Esophagus squamous epithelium (tissue), 4 donors: ENCODE measurements at regions not wholly inside any gene's neighbourhood (a gene's known extent, or its start where the extent isn't known, plus 50 kb on each side); places are given as distances from the start of the nearest gene placed in this dataset.
"Not testable (repeated sequence)": the region's sequence is repeated elsewhere in the genome, so short reads cannot be mapped to it uniquely, and the experiment has no call there.

Experiments
- CTCF ChIP-seq, 6 experiments: fragments of 450-650 bp in 4 of 6; fragments of 200-600 bp in 2 of 6; sonication (generic) in 2 of 6; IDR thresholded peaks; one replicate each; pipeline ENCODE4 v1.5.1; 2016 to 2019; ENCODE audit warnings: antibody characterized with exemption in 6 of 6, mild to moderate bottlenecking in 4 of 6, moderate library complexity in 4 of 6
- POLR2A ChIP-seq, 4 donors: fragments of 450-650 bp; IDR thresholded peaks; one replicate each; pipeline ENCODE4 v1.6.1; 2017; ENCODE audit warnings: antibody characterized with exemption in 4 of 4, mild to moderate bottlenecking in 4 of 4, moderate library complexity in 3 of 4

- TF ChIP-seq CTCF, POLR2A (IDR thresholded peaks at IDR 0.05): not testable (repeated sequence)
Observed at GRCh38 chr5:110278449-110278848, 448.0 kb downstream of the TMEM232 start.
